Brain microvascular endothelial cell (primary cell): ENCODE measurements at regions not wholly inside any gene's neighbourhood (a gene's known extent, or its start where the extent isn't known, plus 50 kb on each side); places are given as distances from the start of the nearest gene placed in this dataset.

Source experiments
- DNase-seq: peaks from one replicate; pipeline ENCODE4 v3.0.0-alpha.2; 2020
- H3K27ac ChIP-seq: fragments of 250-450 bp; sonication (Bioruptor Pico); 2 replicates; pipeline ENCODE4 v1.5.1; 2020; ENCODE audit warnings: mild to moderate bottlenecking, moderate library complexity
- H3K27me3 ChIP-seq: fragments of 250-450 bp; sonication (Bioruptor Pico); replicated peaks from 2 replicates; pipeline ENCODE4 v1.5.1; 2020; ENCODE audit warnings: mild to moderate bottlenecking
- H3K36me3 ChIP-seq: fragments of 250-450 bp; sonication (Bioruptor Pico); replicated peaks from 2 replicates; pipeline ENCODE4 v1.5.1; 2020; ENCODE audit warnings: mild to moderate bottlenecking
- H3K4me3 ChIP-seq: 2 replicates; pipeline ENCODE4 v1.5.1; 2011; ENCODE audit warnings: low read depth, mild to moderate bottlenecking, control low read depth, low read length, moderate library complexity
- in situ Hi-C: cut with HindIII; loops from 2 replicates; pipeline ENCODE4 v1.10.0; 2017; ENCODE audit warnings: low sequenced_read_pairs, low pct_ligation_motif_present
- TF ChIP-seq, protein P1 (sequence below): IDR thresholded peaks from 2 replicates; pipeline ENCODE4 v1.5.1; 2011; ENCODE audit warnings: low read depth, mild to moderate bottlenecking, moderate library complexity, low read length, control low read depth, inconsistent platforms; ENCODE audit errors: missing control alignments

DNA sequence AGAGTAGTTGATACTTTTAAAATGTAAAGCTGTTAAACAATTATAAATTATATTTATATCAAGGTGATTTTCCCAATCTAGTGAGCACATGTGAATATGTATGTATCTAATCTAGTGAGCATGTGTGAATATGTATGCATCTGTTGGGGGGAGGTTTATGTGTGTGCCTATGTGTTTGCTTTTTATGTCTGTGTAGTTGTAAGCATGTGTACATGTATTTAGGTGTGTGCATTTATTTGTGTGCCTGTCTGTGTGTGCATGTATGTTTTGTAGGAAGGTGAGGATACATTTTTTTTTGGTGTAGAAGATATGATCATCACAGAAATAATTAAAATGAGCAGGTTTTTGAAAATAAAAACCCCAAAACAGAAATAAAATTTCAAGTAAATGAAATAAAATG is 318.9 kb upstream of the CHRM3 start:
- DNase-seq = no peak
- in situ Hi-C loops = no loop called here
- Histone ChIP-seq H3K27me3 (no peaks in the 10 kb centered on the region), H3K4me3 (no peak overlapping the region), H3K27ac (no peak overlapping the region), H3K36me3 (no peaks in the 10 kb centered on the region)
- TF ChIP-seq, protein P1, sequence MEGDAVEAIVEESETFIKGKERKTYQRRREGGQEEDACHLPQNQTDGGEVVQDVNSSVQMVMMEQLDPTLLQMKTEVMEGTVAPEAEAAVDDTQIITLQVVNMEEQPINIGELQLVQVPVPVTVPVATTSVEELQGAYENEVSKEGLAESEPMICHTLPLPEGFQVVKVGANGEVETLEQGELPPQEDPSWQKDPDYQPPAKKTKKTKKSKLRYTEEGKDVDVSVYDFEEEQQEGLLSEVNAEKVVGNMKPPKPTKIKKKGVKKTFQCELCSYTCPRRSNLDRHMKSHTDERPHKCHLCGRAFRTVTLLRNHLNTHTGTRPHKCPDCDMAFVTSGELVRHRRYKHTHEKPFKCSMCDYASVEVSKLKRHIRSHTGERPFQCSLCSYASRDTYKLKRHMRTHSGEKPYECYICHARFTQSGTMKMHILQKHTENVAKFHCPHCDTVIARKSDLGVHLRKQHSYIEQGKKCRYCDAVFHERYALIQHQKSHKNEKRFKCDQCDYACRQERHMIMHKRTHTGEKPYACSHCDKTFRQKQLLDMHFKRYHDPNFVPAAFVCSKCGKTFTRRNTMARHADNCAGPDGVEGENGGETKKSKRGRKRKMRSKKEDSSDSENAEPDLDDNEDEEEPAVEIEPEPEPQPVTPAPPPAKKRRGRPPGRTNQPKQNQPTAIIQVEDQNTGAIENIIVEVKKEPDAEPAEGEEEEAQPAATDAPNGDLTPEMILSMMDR = no peak

DNA sequence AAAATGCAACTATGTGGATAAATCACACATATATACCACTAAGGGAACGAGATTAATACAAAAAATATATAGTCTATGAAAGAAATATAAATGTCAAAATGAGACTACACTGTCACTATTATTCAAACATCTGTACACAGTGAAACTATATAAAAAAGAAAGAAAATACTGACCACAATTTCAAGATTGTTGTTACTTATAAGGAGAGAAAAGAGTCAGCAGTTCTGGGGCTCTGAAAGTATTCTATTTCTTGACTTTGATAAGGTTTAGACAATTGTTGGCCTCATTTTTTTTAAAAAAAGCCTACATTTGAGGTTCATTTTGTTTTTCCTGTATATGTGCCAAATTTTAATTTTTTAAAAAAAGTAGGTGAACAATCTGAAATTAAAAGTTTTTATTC is 319.3 kb upstream of the CHRM3 start:
- H3K27ac ChIP-seq = no peak overlapping the region
- H3K27me3 ChIP-seq = no peaks in the 10 kb centered on the region
- TF ChIP-seq, protein P1 = no peak
- no peak overlapping the region for H3K4me3 ChIP-seq
- no peak for DNase-seq
- in situ Hi-C loops = no loop called here
- no peaks in the 10 kb centered on the region for H3K36me3 ChIP-seq

DNA sequence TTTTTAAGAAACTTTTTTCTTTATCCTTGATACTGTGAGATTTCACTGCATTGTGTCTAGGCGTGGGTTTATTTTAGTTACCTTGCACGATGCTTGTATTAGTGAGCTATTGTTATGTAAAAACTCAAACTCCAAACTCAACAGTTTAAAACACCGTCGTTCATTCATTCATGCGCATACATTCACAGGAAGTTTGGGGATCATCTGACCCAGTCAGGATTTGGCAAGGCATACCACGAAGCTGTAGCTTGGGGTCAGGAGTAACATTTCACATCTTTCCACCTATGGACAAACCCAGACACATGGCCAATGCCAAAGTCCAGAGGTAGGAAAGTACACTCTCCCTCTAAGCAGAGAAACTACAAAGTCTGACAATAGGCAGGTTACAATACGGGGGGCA is 324.6 kb upstream of the CHRM3 start:
- in situ Hi-C loops = no loop called here

DNA sequence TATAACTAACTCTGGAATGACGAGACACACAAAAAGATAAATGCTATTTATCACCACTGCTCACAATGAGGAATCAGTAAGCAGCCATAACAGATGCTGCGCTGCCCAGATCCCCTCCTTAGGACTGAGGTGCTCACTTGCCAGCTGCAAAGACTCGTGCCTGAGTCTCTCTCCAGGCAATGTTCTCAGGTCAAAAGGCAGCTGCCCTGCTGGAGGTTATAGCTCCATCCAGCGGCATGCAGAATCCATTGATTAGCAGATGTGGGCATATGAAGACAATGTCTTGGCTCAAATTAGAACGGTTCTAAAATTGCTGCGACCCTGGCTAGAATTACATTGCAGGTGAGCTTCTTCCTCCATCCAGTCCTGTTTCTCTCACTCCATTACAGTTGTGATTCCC is 328.2 kb upstream of the CHRM3 start:
- Histone ChIP-seq H3K4me3 (no peak overlapping the region), H3K27ac (no peak overlapping the region), H3K36me3 (no peaks in the 10 kb centered on the region), H3K27me3 (no peaks in the 10 kb centered on the region)
- in situ Hi-C loops = no loop called here
- DNase-seq = no peak
- TF ChIP-seq, protein P1 = no peak

More for the DNA sequence above, 324.6 kb upstream of the CHRM3 start:
- Histone ChIP-seq H3K36me3 (no peaks in the 10 kb centered on the region), H3K27me3 (no peaks in the 10 kb centered on the region), H3K27ac (no peak overlapping the region), H3K4me3 (no peak overlapping the region)
- TF ChIP-seq, protein P1 = no peak
- no peak for DNase-seq

DNA sequence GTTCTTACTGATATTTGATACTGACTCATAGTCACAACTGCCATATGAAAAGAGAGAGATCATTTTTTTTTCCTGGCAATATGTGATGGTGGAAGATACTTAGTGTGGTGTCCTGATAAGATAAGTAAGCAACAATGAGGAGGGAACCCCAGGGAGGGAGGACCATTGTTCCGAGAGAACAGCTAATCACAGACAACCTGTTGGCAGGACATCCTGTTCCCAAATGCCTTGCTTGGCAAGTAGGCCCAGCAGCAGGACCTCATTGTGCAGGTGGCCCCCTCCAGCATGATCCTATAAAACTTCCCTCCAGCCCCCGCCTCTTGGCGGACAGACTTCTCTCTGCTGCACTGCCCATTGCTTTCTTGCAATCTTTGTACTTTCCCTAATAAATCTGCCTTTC is 329.4 kb upstream of the CHRM3 start:
- no peak overlapping the region for H3K4me3 ChIP-seq
- TF ChIP-seq, protein P1 = no peak
- no peaks in the 10 kb centered on the region for H3K36me3 ChIP-seq
- in situ Hi-C loops = no loop called here
- H3K27me3 ChIP-seq = no peaks in the 10 kb centered on the region
- no peak overlapping the region for H3K27ac ChIP-seq
- DNase-seq = no peak

DNA sequence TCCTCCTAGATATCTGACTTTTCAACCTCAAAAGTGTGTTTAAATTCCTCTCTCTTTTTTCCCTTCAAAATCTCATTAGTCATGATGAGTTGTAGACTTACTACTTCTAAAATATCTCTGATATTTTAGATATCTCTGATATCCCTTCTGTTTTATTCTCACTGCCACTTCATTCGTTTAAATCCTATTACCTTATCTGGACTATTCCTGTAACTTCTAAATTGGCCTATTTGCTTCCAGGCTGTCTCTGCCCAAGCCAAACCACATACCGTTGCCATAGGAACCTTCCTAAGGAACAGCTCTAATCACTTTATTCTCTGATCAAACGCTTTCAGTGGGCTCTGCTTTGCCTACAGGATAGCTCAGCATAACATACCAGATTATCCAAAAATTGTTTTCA is 333.1 kb upstream of the CHRM3 start:
- H3K27me3 ChIP-seq = no peaks in the 10 kb centered on the region
- H3K27ac ChIP-seq = no peak overlapping the region
- no peak overlapping the region for H3K4me3 ChIP-seq
- TF ChIP-seq, protein P1 = no peak
- in situ Hi-C loops = no loop called here
- DNase-seq = no peak
- no peaks in the 10 kb centered on the region for H3K36me3 ChIP-seq
